H1 (cell line): ENCODE measurements at regions not wholly inside any gene's neighbourhood (a gene's known extent, or its start where the extent isn't known, plus 50 kb on each side); places are given as distances from the start of the nearest gene placed in this dataset.

Experiments
- CTCF ChIA-PET: fragments of 300-600 bp; sonication (Branson Sonifier 250); formaldehyde crosslinking; loops from one replicate; lab custom pipeline; 2021; ENCODE audit not compliant: partially characterized antibody; lab: Charles Lee
- POLR2A ChIA-PET: fragments of 300-600 bp; sonication (Branson Sonifier 250); formaldehyde crosslinking; loops from one replicate; lab custom pipeline; 2021; ENCODE audit warnings: inconsistent platforms; ENCODE audit not compliant: partially characterized antibody; lab: Charles Lee
- DNase-seq, 2 experiments: peaks; one replicate each; pipeline versions ENCODE4 v3.0.0 to v3.0.0-alpha.2; 2010 to 2022; ENCODE audit warnings: low spot score in 2 of 2, low read depth in 1 of 2, mixed read lengths in 1 of 2
- FAIRE-seq: peaks from 2 replicates; lab custom pipeline; 2011; peaks lifted over from hg19 to GRCh38; lab: Jason Lieb, UNC
- H2AFZ ChIP-seq: 2 replicates; pipeline ENCODE4 v1.8.1; 2012; ENCODE audit warnings: low read length, inconsistent platforms
- H2AK5ac ChIP-seq: 2 replicates; pipeline ENCODE4 v1.6.1; 2013; ENCODE audit warnings: low read depth, low read length
- H2BK120ac ChIP-seq: replicated peaks from 2 replicates; pipeline ENCODE3; 2013; ENCODE audit warnings: low read depth, low read length, inconsistent platforms
- H2BK12ac ChIP-seq: 2 replicates; pipeline ENCODE4 v1.6.1; 2013; ENCODE audit warnings: low read depth, low read length
- H2BK15ac ChIP-seq: 2 replicates; pipeline ENCODE4 v1.6.1; 2013; ENCODE audit warnings: low read length
- H2BK20ac ChIP-seq: 2 replicates; pipeline ENCODE4 v1.6.1; 2013; ENCODE audit warnings: low read length
- H2BK5ac ChIP-seq: 2 replicates; pipeline ENCODE4 v1.6.1; 2013; ENCODE audit warnings: low read depth, low read length
- H3K14ac ChIP-seq: 2 replicates; pipeline ENCODE4 v1.6.1; 2013; ENCODE audit warnings: inconsistent platforms; ENCODE audit not compliant: insufficient read length
- H3K18ac ChIP-seq: 2 replicates; pipeline ENCODE4 v1.6.1; 2013; ENCODE audit warnings: low read length; ENCODE audit errors: extremely low read depth
- H3K23ac ChIP-seq: 2 replicates; pipeline ENCODE4 v1.6.1; 2013; ENCODE audit warnings: inconsistent platforms; ENCODE audit not compliant: insufficient read length
- H3K23me2 ChIP-seq: 2 replicates; pipeline ENCODE4 v1.6.1; 2013; ENCODE audit warnings: low read depth, low read length
- H3K27ac ChIP-seq: 2 replicates; pipeline ENCODE4 v1.6.1; 2011; ENCODE audit warnings: low read depth, low read length, inconsistent platforms
- H3K27me3 ChIP-seq, 4 experiments: replicated peaks in 1 of 4; 1 replicate in 1 of 4; 2 replicates in 3 of 4; pipeline versions ENCODE4 v1.6.1 to v1.8.1; 2011 to 2013; ENCODE audit warnings: low read length in 3 of 4, mild to moderate bottlenecking in 3 of 4, inconsistent platforms in 2 of 4, mixed read lengths in 2 of 4, moderate library complexity in 1 of 4; ENCODE audit not compliant: control insufficient read depth in 3 of 4, insufficient read depth in 3 of 4; ENCODE audit errors: extremely low read depth in 1 of 4
- H3K36me3 ChIP-seq, 4 experiments: 2 replicates each; pipeline versions ENCODE4 v1.6.1 to v1.8.1; 2011 to 2013; ENCODE audit warnings: mild to moderate bottlenecking in 4 of 4, low read length in 3 of 4, moderate library complexity in 2 of 4, control low read depth in 1 of 4, inconsistent platforms in 1 of 4; ENCODE audit not compliant: insufficient read depth in 4 of 4, control insufficient read depth in 2 of 4
- H3K4ac ChIP-seq: replicated peaks from 2 replicates; pipeline ENCODE3; 2013; ENCODE audit warnings: low read length, low read depth, mixed read lengths, inconsistent platforms; ENCODE audit not compliant: insufficient read length
- H3K4me1 ChIP-seq, 4 experiments: replicated peaks in 1 of 4; 1 replicate in 1 of 4; 2 replicates in 3 of 4; pipeline versions ENCODE4 v1.6.1 to v1.8.1; 2011 to 2013; ENCODE audit warnings: low read length in 3 of 4, inconsistent platforms in 2 of 4, mixed read lengths in 1 of 4; ENCODE audit not compliant: insufficient read depth in 4 of 4, control insufficient read depth in 3 of 4
- H3K4me2 ChIP-seq, 2 experiments: 2 replicates each; pipeline versions ENCODE4 v1.6.1 to v1.8.1; 2011 to 2013; ENCODE audit warnings: low read depth in 2 of 2, low read length in 2 of 2, control low read depth in 1 of 2, inconsistent platforms in 1 of 2, mild to moderate bottlenecking in 1 of 2; ENCODE audit not compliant: insufficient read depth in 1 of 2
- H3K4me3 ChIP-seq, 4 experiments: fragments of 200-600, 300-600 bp in 1 of 4; sonication (generic), shearing (Covaris generic), sonication (Bioruptor Twin) in 1 of 4; 2 replicates each; pipeline versions ENCODE4 v1.5.1 to v1.8.1; 2011 to 2016; ENCODE audit warnings: low read length in 4 of 4, low read depth in 3 of 4, control low read depth in 2 of 4, inconsistent platforms in 2 of 4, mild to moderate bottlenecking in 2 of 4, mixed read lengths in 1 of 4, moderate library complexity in 1 of 4; ENCODE audit not compliant: insufficient read depth in 2 of 4; ENCODE audit errors: extremely low read depth in 1 of 4
- H3K56ac ChIP-seq: replicated peaks from 2 replicates; pipeline ENCODE3; 2013; ENCODE audit warnings: low read depth, mild to moderate bottlenecking, mixed read lengths, low read length, inconsistent platforms; ENCODE audit not compliant: insufficient read length
- H3K79me1 ChIP-seq: 2 replicates; pipeline ENCODE4 v1.6.1; 2013; ENCODE audit warnings: low read depth, low read length, control low read depth
- H3K79me2 ChIP-seq, 2 experiments: 2 replicates each; pipeline versions ENCODE4 v1.6.1 to v1.8.1; 2012 to 2013; ENCODE audit warnings: low read length in 2 of 2, mild to moderate bottlenecking in 2 of 2, inconsistent platforms in 1 of 2; ENCODE audit not compliant: insufficient read depth in 2 of 2, control insufficient read depth in 1 of 2
- H3K9ac ChIP-seq, 4 experiments: replicated peaks in 1 of 4; 1 replicate in 1 of 4; 2 replicates in 3 of 4; pipeline versions ENCODE4 v1.6.1 to v1.8.1; 2011 to 2013; ENCODE audit warnings: low read depth in 3 of 4, low read length in 3 of 4, control low read depth in 2 of 4, mild to moderate bottlenecking in 2 of 4, moderate library complexity in 2 of 4, inconsistent platforms in 1 of 4; ENCODE audit errors: extremely low read depth in 1 of 4
- H3K9me3 ChIP-seq, 2 experiments: 2 replicates each; pipeline versions ENCODE4 v1.6.1 to v1.8.1; 2012 to 2013; ENCODE audit warnings: mild to moderate bottlenecking in 2 of 2, moderate library complexity in 2 of 2, control low read depth in 1 of 2, inconsistent platforms in 1 of 2, low read depth in 1 of 2, low read length in 1 of 2, mixed read lengths in 1 of 2; ENCODE audit not compliant: insufficient read depth in 2 of 2
- H4K20me1 ChIP-seq, 2 experiments: replicated peaks in 1 of 2; 2 replicates each; pipeline versions ENCODE3 to v1.8.1; 2011 to 2013; ENCODE audit warnings: inconsistent platforms in 2 of 2, low read length in 2 of 2, mild to moderate bottlenecking in 1 of 2; ENCODE audit not compliant: insufficient read depth in 2 of 2, control insufficient read depth in 1 of 2
- H4K5ac ChIP-seq: 2 replicates; pipeline ENCODE4 v1.6.1; 2013; ENCODE audit warnings: low read length, low read depth, mixed read lengths, inconsistent platforms; ENCODE audit not compliant: insufficient read length
- H4K8ac ChIP-seq: 2 replicates; pipeline ENCODE4 v1.8.0; 2013; ENCODE audit warnings: mild to moderate bottlenecking, moderate library complexity, low read length, inconsistent platforms; ENCODE audit not compliant: insufficient read depth; ENCODE audit errors: extremely low read depth
- H4K91ac ChIP-seq: replicated peaks from 2 replicates; pipeline ENCODE3; 2013; ENCODE audit warnings: low read length, mixed read lengths, inconsistent platforms; ENCODE audit not compliant: insufficient read length
- MAFK ChIP-seq: IDR thresholded peaks from 2 replicates; pipeline ENCODE4 v1.6.1; 2012; ENCODE audit warnings: low read depth, mild to moderate bottlenecking, improper control_type of control experiment, low read length
- PHF8 ChIP-seq: fragments of 200-600 bp; sonication (generic); conservative IDR thresholded peaks from 2 replicates; pipeline ENCODE4 v1.7.1; 2012; ENCODE audit warnings: low read depth, mild to moderate bottlenecking, inconsistent platforms, low read length, moderate library complexity
- WGBS, 2 experiments: shearing (Covaris generic) in 1 of 2; methylation state at CpG; one replicate each; pipeline versions ENCODE4 v1.1.6 to v1.1.7; 2013 to 2015; ENCODE audit warnings: low lambda C conversion rate in 2 of 2, mixed read lengths in 2 of 2, inconsistent platforms in 1 of 2, low coverage in 1 of 2, missing lambda C conversion rate in 1 of 2; ENCODE audit not compliant: insufficient replicate concordance in 2 of 2, insufficient coverage in 1 of 2, insufficient read length in 1 of 2; ENCODE audit errors: extremely low coverage in 1 of 2, missing lambda C conversion rate in 1 of 2; 5-methylcytosine and 5-hydroxymethylcytosine counted together

- H2AK5ac ChIP-seq: no peak overlapping the region
- H2BK12ac ChIP-seq: no peak overlapping the region
- H3K27ac ChIP-seq: no peak overlapping the region
- no peak overlapping the region for H2BK5ac ChIP-seq
- DNase-seq: no peak
- H4K20me1 ChIP-seq: no peaks in the 10 kb centered on the region
- ChIA-PET POLR2A (no interaction called here), CTCF (interaction anchor here (1.4 kb wide), 1 partner anchor 16 kb away, joined by 5 read pairs; no protein-coding TSS in a partner anchor)
- peaks cover 0 to 5% of the 10 kb centered on the region in 2 experiments; a peak in 2 of 4 replicates for H3K9me3 ChIP-seq
- H4K5ac ChIP-seq: no peak overlapping the region
- TF ChIP-seq MAFK (no peak), PHF8 (no peak)
- H3K4me2 ChIP-seq: no peak overlapping the region
- 83% methylated on average over 12 of the region's 12 CpGs; no CpG with 5 or more reads in 1 of the 2 experiments for WGBS, 2 experiments
- no peaks in the 10 kb centered on the region for H3K79me2 ChIP-seq
- no peak overlapping the region for H2BK120ac ChIP-seq
- no peak overlapping the region for H4K8ac ChIP-seq
- H3K9ac ChIP-seq: no peak overlapping the region
- H3K56ac ChIP-seq: no peak overlapping the region
- no peak overlapping the region for H3K4me3 ChIP-seq
- peaks cover 3% of the 10 kb centered on the region for H3K23me2 ChIP-seq
- no peak overlapping the region for H2BK20ac ChIP-seq
- no peak overlapping the region for H3K23ac ChIP-seq
- no peak overlapping the region for H2AFZ ChIP-seq
- 0 out of 2 replicates have a peak overlapping the region, but pooled peaks have one; percentile 25 for H2BK15ac ChIP-seq
- H3K18ac ChIP-seq: no peak overlapping the region
- H3K4ac ChIP-seq: no peak overlapping the region
- H4K91ac ChIP-seq: no peak overlapping the region
- H3K36me3 ChIP-seq: no peaks in the 10 kb centered on the region
- peaks cover 2 to 20% (median 18%) of the 10 kb centered on the region in 4 experiments for H3K27me3 ChIP-seq
- peaks cover 4 to 12% (median 5%) of the 10 kb centered on the region in 4 experiments for H3K4me1 ChIP-seq
- no peak for FAIRE-seq
- no peaks in the 10 kb centered on the region for H3K79me1 ChIP-seq
- H3K14ac ChIP-seq: no peak overlapping the region
These were observed 192.1 kb downstream of the BMP7 start for GRCh38 chr20:57074386-57074785.
